Spleen (tissue), 7 donors: ENCODE measurements at regions not wholly inside any gene's neighbourhood (a gene's known extent, or its start where the extent isn't known, plus 50 kb on each side); places are given as distances from the start of the nearest gene placed in this dataset.

Experiments used
- POLR2A ChIP-seq, 3 donors: fragments of 450-650 bp; IDR thresholded peaks; one replicate each; pipeline ENCODE4 v1.5.1; 2017; ENCODE audit warnings: antibody characterized with exemption in 3 of 3, mild to moderate bottlenecking in 1 of 3
- TF ChIP-seq, protein P1 (sequence below), 11 experiments: fragments of 200-600 bp in 7 of 11; fragments of 450-650 bp in 4 of 11; sonication (generic) in 4 of 11; IDR thresholded peaks in 8 of 11; conservative IDR thresholded peaks in 3 of 11; 1 replicate in 7 of 11; 2 replicates in 4 of 11; pipeline versions ENCODE4 v1.4.0 to v1.8.0; 2016 to 2021; ENCODE audit warnings: antibody characterized with exemption in 11 of 11, inconsistent platforms in 4 of 11, mild to moderate bottlenecking in 1 of 11
- donor health status: DM: no; HTN: no; CAD: no; lungs with moderate emphysema.
- donor health status: DM: no; HTN: no; CAD: no.
- donor health status: DM: no; HTN: no; CAD: no.

DNA sequence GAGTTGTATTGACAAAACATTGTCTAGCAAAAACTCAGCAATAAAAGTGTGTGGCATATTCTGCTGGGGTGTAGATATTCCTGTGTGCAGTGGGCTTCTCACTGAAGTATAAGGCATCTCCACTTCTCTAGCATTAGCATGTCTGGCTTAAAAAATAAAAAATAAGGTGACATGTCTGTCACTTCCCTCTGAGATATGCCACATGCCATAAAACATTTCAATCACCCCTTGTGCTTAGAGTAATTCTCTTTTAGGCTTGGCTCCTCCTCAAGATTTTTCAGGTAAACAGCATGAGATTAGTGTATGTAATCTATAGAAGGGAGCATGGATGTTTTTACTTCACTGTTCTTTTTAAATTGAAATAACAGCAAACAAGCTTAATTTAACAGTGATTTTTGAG is 194.4 kb upstream of the SNX7 start:
- TF ChIP-seq, protein P1, sequence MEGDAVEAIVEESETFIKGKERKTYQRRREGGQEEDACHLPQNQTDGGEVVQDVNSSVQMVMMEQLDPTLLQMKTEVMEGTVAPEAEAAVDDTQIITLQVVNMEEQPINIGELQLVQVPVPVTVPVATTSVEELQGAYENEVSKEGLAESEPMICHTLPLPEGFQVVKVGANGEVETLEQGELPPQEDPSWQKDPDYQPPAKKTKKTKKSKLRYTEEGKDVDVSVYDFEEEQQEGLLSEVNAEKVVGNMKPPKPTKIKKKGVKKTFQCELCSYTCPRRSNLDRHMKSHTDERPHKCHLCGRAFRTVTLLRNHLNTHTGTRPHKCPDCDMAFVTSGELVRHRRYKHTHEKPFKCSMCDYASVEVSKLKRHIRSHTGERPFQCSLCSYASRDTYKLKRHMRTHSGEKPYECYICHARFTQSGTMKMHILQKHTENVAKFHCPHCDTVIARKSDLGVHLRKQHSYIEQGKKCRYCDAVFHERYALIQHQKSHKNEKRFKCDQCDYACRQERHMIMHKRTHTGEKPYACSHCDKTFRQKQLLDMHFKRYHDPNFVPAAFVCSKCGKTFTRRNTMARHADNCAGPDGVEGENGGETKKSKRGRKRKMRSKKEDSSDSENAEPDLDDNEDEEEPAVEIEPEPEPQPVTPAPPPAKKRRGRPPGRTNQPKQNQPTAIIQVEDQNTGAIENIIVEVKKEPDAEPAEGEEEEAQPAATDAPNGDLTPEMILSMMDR (IDR thresholded peaks at IDR 0.05 in 8 of 11, conservative IDR thresholded peaks at IDR 0.05 in 3 of 11), result no peak
- no peak for TF ChIP-seq POLR2A (IDR thresholded peaks at IDR 0.05)
